Stimulated activated CD8-positive, alpha-beta memory T cell treated with anti-CD3 and anti-CD28 coated beads, Interleukin-7, amount 100 ng/mL, for 1 hour (primary cell): ENCODE measurements at regions not wholly inside any gene's neighbourhood (a gene's known extent, or its start where the extent isn't known, plus 50 kb on each side); places are given as distances from the start of the nearest gene placed in this dataset.
"Not testable (repeated sequence)": the region's sequence is repeated elsewhere in the genome, so short reads cannot be mapped to it uniquely, and the experiment has no call there.

Source experiments
- DNase-seq, 2 donors: peaks; one replicate each; pipeline ENCODE4 v3.0.0-alpha.2; 2020; ENCODE audit warnings: low read depth in 2 of 2

DNA sequence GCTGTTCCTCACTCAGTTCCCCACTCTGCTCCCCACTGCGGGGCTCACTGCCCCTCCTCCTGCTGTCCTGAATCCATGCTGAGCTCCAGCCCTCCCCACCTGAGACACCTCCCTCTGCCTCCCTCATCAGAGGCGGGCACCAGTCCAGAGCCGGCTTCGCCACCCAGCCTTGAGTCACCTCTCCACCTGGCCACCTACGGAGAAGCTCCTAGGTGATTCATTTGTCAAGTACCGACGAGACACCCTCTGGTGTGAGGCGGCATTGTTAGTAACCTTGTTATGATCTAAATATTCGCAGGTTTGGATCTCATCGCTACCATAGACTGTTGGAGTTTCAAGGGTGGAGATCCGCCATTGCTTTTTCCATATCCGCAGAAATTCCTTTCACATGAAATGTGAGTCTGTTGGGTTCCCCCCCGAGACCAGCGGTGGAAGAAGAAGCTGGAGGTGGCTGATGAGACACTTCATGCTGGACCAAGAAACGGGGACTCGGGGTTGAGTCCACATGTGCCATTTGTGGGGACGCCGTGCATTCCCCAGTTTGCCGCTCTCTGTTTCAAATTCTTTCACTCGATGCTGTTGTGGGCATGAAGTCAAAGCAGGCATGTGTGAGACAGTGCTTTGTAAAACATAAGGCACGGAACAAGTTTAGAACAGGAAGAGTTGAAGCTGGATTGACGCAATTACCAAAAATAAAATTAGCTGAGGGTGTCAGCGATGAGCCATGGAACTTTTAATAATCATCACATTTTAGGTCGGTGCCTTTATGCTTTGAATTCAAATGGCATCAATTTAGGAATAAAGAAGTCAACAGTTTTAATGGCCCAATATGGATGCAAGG lies 259.8 kb upstream of the HDAC4 start:
- no peak for DNase-seq

DNA sequence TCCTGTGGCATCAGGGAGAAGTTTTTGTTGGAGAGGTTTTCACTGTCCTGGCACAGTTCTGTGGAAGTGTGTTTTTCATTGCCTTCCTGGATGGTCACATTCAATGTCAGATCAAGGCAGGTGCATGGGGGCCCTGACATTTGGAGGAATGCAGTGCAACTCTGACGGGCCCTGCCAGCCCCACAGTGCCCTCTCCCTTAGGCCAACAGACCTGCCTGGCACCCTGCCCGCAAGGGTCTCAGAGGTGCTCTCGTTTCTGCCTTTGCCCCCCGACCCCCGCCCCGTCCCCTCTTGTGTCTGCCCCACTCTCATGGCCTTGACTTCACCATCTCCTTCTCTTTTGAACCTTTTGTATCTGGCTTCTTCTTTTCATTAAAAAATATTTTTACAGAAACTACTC lies 257.2 kb upstream of the HDAC4 start:
- no peak for DNase-seq

DNA sequence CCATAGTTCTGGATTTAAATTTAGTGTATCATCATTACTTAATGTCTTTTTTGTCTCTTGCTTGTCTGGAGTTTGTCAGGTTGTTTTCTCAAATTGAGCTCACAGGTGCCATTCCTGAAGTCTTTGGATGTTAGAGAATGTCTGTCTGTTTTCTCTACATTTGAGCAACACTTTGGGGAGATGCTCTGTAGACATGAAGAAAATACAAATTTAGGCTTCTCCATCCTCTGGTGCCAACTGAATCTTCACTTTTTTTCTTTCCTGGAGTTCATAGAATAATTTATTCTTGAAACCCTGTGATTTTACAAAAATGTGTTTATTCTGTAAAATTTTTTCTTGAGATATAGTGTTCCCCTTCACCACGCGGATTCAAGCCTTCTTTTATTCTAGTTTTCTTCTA lies 256.4 kb upstream of the HDAC4 start:
- no peak for DNase-seq

DNA sequence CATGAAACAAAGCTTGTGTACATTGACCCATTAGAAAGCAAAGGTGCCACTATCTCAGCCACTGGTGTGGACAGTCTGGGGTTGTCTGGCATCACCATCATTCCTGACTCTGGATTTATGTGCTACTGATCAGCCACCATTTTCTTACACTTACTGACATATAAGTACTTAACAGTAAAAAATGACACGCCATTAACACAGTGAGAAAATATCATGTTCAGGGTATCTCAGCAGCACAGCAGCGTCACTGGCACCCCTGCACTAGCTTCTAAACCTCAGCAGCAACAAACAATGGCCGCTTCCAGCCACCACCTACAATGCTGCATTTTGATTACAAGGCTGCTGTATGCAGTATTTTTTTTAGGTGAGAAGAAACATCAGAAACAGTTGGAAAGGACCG lies 253.4 kb upstream of the HDAC4 start:
- DNase-seq = no peak

DNA sequence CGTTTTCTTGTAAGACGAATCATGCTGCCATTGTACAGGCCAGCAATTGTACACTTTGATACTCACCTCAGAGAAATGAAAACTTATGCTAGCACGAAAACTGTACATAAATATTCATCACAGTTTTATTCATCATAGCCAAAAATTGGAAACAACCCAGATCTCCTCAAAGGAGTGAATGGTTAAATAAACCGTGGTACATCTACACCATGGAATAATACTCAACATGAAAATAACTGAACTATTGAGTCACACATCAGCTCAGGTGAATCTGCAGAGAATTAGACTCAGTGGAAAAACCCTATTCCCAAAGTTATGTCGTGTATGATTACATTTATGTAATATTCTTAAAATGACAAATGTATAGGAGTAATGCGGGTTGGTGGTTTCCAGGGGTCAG lies 251.0 kb upstream of the HDAC4 start:
- DNase-seq = no peak

DNA sequence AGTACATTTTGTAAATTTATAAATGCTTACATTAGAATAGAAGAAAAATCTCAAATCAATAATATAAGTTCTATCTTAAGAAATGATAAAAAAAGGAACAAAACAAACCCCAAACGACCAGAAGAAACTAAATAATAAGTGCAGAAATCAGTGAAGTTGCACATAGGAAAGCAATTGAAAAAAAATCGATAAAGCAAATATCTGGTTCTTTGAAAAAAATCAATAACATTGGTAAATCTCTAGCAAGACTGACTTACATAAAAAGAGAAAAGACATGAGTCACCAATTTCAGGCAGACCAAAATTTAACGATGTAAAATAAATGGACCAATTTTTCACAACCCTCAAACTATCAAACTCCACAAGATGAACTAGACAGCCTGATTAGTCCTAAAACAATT lies 249.9 kb upstream of the HDAC4 start:
- no peak for DNase-seq

DNA sequence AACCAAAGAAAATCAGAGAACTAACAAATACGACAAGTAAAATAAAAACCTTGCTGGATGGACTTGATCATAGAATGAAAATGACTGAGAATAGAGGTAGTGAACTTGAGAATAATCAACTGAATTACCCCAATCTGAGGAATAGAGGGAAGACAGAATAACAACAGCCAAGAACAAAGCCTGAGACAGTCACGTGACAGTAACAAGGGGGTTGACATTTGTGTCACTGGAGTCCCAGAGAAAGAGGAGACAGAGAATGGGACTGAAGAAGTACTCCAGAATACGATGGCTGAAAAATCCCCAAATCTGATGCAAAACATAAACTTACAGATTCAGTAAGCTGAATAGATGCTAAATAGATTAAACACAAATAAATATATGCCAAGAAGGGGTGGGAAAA lies 248.5 kb upstream of the HDAC4 start:
- no peak for DNase-seq

DNA sequence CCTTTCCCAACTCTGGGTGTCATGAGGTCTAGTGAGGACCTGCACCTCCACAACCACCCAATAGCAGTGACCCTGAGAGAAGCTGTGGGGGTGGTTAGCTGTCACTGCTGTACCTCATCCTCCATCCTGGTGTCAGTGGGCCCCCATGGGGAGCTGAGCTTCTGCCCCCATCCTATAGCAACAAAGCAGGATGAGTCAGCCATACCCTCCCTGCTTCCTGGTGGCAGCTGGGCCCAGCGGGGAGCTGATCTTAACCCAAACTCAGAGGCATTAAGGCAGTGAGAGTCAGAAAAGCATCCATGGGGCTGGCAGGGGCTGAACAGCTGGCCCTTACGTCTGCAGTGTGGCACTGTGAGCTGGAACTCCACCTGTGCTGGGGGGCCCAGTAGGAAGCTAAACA lies 247.8 kb upstream of the HDAC4 start:
- DNase-seq = no peak

DNA sequence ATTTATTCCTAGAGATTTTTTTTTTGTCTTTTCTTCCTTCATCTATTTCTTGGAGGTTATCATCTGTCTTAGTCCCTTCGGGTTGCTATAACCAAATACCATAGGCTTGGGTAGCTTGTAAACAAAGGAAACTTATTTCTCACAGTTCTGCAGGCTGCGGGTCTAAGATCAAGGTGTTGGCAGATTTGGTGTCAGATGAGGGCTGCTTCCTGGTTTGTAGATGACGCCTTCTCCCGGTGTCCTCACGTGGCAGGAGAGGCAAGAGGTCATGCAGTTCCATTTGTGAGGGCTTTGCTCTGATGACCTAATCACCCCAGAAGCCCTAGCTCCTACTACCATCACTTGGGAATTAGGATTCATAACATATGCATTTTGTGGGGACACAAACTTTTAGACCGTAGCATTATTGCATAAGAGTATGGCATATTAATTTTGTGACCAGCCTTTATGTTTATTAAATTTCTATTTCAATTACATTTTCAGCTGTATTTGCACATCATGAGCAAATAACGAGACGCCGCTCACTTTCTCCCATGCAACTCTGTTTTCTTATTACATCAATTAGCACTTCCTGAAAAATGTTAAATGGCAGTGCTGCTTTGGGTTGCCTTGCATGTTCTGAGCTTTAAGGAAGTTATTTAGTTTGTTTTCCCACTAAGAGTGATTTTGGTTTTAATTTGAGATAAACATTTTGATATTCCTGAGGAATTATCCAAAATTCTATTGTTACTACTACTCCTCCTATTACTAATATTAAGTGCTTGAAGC lies 246.4 kb upstream of the HDAC4 start:
- no peak for DNase-seq

DNA sequence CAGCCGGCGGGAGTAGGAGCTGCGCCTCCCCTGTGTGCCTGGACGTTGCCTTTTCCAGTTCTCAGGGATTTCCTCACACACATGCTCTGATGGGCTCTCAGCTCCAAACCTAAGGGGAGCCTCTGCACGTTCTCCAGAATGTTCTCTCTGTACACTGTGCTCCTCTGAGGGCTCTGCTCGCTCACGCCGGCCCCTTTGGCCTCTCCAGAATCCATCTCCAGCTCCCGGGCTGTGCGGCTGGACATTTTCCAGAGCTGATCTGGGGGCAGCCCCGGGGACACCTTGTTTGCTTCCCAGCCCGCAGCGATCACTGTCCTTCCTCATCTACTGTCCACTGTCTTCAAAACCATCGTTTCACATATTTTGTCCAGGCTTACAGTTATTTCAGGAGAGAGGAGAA lies 245.4 kb upstream of the HDAC4 start:
- DNase-seq = no peak

DNA sequence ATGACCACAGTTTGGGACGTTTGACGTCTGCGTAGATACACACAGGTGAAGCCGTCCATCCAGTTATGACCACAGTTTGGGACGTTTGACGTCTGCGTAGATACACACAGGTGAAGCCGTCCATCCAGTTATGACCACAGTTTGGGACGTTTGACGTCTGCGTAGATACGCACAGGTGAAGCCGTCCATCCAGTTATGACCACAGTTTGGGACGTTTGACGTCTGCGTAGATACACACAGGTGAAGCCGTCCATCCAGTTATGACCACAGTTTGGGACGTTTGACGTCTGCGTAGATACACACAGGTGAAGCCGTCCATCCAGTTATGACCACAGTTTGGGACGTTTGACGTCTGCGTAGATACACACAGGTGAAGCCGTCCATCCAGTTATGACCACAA lies 243.8 kb upstream of the HDAC4 start:
- not testable (repeated sequence) for DNase-seq

DNA sequence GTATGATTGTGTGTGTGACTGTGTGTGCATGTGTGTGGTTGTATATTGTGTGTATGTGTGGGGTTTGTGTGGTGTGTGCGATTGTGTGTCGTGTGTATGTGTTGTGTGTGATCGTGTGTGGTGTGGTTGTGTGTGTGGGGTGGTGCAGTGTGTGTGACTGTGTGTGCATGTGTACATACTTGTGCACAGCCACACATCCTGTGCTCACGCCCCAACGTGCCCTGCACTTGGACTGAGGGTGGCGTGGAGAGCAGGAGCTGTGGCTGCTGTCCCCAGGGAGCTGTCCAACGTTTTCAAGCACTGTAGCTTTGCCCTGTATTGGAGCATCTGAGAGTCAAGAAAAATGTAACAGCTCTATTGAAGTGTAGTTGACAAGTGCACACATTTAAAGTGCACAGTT lies 243.2 kb upstream of the HDAC4 start:
- no peak for DNase-seq

DNA sequence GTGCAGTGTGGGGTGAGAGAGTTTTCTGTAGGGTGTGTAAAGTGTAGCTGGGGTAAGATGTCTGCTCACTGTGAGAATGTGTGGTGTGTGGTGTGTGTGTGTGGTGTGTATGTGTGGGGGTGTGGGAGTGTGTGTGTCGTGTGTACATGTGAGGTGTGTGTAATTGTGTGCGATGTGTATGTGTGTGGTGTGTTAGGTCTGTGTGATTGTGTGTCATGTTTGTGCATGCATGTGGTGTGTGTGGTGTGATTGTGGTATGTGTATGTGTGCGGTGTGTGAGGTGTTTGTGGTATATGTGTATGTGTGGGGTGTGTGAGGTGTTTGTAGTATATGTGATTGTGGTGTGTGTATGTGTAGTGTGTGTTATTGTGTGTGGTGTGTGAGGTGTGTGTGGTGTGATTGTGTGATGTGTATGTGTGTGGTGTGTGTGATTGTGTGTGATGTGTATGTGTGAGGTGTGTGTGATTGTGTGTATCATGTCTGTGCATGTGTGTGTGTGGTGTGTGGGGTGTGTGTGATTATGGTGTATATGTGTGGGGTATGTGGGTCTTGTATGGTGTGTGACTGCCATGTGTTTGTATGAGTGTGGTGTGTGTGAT lies 241.7 kb upstream of the HDAC4 start:
- no peak for DNase-seq

DNA sequence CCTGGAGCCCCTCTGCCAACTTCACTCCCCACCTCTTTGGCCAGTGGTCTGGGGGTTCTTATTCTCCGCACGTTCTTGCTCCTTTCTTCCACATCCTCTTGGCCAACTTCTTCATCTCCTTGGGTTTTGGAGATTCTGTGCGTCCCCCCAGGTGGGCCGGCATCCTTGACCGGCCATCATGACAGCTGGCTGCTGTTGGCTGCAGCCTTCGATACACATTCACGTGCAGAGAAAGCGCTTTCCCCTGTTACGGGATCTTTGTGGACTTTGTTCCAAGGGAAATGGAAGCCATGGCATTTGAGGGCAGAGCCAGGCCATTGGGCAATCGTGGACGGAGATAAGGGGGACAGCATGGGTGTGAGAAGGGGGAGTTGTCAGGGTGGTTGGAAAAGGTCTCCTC lies 241.1 kb upstream of the HDAC4 start:
- DNase-seq = not testable (repeated sequence)

DNA sequence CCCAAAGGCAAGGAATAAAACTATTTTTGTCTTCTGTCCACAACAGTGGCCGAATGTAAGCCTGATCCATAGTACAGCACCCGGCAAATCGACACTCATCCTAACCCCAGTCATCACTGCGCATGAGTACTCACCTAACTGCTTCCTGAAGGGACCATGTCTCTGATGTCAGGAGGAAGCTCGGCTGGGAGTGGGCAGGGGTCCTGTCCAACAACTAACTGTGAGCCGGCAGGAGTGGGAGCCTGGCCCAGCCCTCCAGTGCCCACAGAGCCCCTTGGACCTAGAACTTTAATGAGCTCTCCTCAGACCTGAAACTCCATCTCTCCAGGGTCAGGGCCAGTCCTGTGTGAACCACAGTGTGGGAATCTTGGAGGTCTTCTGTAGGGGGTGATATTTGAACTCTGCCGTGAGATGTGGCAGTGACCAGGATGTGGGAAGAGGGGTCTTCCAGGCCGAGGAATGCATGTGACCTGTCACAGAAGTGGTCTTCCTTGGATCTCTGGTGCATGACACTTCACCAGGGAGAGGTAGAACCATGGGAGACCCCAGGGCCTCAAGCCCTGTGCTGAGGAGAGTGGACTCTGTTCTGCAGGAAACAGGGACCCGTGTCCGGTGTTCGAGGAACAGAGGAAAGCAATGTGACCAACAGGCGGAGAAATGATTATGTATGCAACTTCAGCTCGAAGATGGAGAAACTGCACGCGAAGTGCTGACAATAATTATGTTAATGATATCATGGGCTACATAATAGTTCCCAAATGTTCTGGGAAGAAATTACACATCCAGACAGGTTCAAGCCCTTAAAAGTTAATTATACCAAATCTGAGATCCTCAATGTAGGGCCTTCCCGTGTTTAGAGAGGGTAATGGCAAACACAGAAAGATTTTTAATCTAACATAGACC lies 240.1 kb upstream of the HDAC4 start:
- no peak for DNase-seq

DNA sequence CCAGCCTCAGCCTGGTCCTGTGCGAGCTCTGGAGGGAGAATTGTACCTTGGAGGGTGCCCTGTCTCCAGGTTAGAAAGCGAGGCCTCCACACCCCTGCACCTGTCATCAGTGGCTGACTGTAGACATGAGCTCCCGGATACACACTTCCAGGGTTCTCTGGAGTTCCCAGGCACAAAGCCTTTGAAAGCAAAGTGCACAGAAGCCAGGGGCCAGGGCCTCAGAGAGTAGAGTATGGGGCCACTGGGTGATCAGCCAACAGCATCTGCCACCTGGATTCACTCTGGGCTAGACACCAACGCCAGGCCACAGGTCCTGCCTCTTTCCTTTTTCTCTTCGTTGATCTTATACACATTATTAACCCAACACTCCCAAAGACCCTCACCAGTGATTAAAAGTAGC lies 239.4 kb upstream of the HDAC4 start:
- no peak for DNase-seq

DNA sequence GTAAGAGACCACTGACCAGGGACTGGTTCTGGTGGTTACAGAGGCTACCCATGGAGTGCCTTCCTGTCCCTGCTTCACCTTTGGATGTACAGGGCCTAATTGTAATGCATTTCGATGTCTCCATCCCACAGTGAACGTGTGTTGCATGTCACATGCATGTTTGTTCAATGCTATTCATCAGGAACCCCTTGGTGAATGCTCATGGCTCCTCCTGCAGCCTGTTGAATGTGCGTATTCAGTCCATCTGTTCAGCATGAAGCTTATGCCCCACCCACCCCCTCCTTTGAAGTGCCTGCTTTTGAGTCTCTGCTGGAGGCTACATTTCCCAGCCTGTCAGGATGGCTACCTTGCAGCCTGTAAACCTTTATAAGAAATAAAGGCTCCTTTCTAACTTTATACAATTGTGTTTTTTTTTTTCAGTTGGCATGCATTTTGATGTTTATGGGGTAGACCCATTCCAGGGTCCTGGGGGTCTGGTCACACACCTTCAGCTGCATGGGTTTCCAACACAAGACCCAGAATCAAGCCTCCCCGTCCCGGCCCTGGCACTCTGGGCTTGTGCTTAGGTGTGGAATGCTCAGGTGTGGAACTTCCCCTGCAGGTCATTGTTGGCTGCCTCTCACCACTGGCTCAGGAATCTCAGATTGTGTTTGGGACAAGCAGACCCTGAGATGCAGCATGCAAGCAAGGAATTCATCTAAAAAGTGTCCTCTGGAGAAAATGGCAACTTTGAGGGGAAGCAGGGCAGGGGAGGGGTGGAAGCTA lies 238.8 kb upstream of the HDAC4 start:
- DNase-seq = no peak

DNA sequence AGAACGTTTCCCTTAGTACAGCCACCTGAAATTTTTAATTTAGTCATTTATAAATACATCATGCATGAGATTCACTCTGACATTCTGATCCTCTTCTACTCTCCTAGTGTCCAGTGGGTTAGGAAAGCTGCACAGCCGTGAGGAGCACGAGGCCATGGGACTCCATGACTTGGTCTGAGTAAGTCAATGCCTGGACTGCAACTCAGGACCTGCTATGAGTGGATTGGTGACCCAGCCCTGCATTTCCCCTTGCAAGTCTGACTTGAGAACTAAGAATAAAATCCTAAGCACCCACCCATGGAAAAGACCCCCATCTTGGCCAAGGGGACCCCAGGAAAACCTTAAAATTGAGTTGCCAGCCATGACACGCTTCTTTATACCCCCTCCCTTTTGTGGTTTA lies 237.6 kb upstream of the HDAC4 start:
- no peak for DNase-seq

DNA sequence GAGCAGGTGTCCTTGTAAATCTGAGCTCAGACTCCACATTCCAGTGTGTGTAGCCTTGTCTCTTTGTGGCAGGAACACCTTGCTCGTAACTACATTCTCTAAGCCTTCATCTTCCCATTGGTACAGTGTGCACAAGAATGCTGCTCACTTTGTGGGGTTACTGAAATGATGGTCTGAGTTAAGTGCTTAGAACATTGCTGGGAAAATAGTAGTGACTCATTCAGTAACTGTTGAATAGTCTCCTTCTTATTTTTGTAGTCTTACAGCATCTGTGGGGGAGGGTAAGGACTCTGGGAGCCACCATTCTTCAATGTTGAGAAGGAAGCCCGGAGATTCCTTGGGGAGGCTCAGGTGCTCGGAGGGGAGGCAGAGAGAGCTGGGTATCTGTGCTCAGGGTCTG lies 236.0 kb upstream of the HDAC4 start:
- no peak for DNase-seq

DNA sequence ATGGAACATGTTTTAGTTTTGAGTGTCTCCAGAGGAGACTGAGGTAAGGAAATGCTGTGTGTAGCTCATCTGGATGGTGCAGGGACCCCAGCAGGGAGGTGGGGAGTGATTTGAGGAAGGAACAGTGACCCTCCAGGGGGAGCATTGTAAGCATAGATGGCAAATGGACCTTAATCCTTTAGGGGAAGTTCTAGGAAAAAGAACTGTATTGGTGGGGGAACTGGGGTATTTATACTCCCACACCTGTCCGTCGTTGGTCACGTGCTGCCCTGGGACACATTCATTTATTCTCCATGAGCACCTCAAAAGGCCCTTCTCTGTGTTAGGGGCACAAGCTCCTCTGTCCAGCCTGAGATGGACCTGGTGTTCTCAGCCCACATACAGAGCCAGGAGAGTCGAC lies 233.9 kb upstream of the HDAC4 start:
- DNase-seq = no peak

DNA sequence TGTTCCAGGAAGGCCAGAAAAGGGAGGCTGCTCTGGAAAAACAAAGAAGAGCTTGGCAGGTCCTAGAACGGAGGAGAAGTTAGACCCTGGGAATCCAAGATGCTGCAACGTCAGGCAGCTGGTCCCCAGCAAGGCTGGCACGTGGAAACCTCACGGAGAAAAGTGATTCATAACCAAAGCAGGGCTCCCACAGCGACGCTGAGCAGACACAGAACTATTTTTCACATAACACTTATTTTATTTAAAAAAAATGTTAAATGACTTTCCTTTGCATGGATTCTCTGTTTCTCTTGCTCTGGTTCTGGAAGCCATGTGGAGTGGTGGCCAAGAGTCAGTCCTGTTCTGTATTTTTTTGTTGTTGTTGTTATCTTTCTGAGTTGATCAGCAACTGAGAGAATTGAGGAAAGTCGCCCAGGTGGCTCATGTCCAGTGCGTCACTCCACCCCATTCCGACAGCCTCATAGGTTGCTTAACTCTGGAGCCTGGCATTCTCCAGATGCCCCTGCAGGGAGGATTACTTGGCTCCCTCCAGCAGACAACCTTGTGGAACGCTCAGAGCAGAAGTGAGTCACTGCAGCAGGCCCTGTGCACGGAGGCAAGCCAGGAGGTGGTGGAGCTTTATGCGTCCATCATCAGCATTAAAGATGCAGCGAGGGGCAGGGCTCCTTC lies 229.9 kb upstream of the HDAC4 start:
- no peak for DNase-seq
